Activated T-helper 17 cell treated with anti-CD3 and anti-CD28 coated beads, Interleukin-2, amount 50 U/mL, for 72 hours (primary cell): ENCODE measurements at regions not wholly inside any gene's neighbourhood (a gene's known extent, or its start where the extent isn't known, plus 50 kb on each side); places are given as distances from the start of the nearest gene placed in this dataset.
"Not testable (repeated sequence)": the region's sequence is repeated elsewhere in the genome, so short reads cannot be mapped to it uniquely, and the experiment has no call there.

Experiments
- ATAC-seq: fragments of 150-1000 bp; cut with Tn5 transposase; replicated peaks from 2 replicates; pipeline ENCODE4 v1.10.0; 2021; ENCODE audit warnings: mild to moderate bottlenecking, moderate library complexity
- H3K27ac Mint-ChIP-seq: one replicate; pipeline ENCODE4 v1.8.0; 2022; ENCODE audit warnings: mixed read lengths
- H3K27me3 Mint-ChIP-seq: one replicate; pipeline ENCODE4 v1.8.0; 2022; ENCODE audit warnings: mixed read lengths
- H3K36me3 Mint-ChIP-seq: one replicate; pipeline ENCODE4 v1.8.0; 2022; ENCODE audit warnings: low read depth, mild to moderate bottlenecking, mixed read lengths
- H3K4me1 Mint-ChIP-seq: one replicate; pipeline ENCODE4 v1.8.0; 2022; ENCODE audit warnings: mixed read lengths
- H3K4me3 Mint-ChIP-seq: one replicate; pipeline ENCODE4 v1.8.0; 2022; ENCODE audit warnings: mild to moderate bottlenecking, mixed read lengths
- H3K9me3 Mint-ChIP-seq: one replicate; pipeline ENCODE4 v1.8.0; 2022; ENCODE audit warnings: mixed read lengths

DNA sequence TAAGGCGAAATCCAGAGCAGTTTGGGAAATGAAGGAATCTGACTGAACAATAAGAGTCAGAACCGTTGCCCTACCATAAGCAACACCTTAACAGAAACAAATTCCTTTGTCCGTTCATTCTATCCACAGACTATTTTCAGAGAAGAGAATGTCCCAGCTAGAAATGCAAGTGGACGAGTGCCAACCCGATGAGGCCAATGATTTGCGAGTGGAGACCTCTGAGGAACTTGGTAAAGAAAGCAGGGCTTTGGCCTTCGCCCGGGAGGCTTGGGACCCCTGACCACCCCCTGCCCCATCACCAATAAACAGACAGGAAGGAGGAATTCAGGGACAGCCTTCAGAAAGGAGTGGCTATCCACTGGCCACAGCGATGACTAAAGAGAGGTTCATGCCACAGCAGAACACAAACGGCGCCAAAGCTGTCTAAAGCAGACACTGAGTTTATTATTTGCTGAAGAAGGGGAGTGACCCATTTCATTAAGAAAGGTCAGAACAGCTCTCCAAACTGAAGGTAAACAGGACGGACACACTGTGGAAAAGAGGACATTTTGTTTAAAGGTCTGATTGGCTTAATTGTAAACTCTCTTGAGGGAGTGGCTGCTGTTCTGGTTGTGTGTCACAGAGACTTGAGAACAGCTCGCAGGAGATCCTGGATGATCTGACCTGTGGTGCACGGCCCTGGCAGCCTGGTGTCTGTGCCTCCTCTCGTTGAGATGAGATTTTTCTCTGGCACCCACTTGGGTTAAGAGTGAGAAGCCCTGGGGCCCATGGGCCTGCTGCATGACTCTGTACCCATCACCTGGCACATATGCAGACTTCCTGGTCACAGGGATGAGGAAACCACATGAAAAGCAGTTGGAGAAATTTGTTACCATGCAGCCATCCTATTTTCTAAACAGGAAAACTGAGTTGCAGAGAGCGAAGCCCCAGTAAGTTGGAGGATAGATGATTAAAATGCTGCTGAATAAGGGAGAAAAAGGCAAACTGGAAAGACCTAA is 142.0 kb upstream of the PZP start:
- Mint-ChIP-seq H3K36me3 (no peaks in the 10 kb centered on the region), H3K27ac (no peak overlapping the region), H3K4me1 (peaks cover 5% of the 10 kb centered on the region), H3K4me3 (no peak overlapping the region), H3K27me3 (no peaks in the 10 kb centered on the region), H3K9me3 (peaks cover 8% of the 10 kb centered on the region)
- no peak for ATAC-seq

DNA sequence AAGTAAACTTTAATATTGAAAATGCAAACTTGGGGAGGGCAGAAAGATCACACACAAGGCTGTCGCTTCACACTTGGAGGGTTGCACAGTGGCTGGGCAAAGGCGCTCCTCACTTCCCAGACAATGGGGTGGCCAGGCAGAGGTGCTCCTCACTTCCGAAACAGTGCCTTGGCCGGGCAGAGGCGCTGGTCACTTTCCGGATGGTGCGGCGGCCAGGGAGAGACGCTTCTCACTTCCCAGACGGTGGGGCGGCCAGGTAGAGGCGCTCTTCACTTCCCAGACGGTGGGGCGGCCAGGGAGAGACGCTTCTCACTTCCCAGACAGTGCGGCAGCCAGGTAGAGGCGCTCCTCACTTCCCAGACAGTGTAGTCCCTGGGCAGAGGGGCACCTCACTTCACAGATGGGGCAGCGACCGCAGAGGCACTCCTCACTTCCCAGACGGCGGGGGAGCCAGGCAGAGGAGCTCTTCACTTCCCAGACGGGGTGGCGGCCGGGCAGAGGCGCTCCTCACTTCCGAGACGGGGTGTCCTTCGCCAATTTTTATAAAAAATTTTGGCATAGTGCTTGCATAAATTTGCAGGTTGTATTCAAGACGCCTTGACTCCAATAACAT is 140.8 kb upstream of the PZP start:
- no peak for ATAC-seq
- Mint-ChIP-seq H3K9me3 (peaks cover 3% of the 10 kb centered on the region), H3K4me3 (no peak overlapping the region), H3K36me3 (no peaks in the 10 kb centered on the region), H3K27ac (no peak overlapping the region), H3K4me1 (no peaks in the 10 kb centered on the region), H3K27me3 (no peaks in the 10 kb centered on the region)

DNA sequence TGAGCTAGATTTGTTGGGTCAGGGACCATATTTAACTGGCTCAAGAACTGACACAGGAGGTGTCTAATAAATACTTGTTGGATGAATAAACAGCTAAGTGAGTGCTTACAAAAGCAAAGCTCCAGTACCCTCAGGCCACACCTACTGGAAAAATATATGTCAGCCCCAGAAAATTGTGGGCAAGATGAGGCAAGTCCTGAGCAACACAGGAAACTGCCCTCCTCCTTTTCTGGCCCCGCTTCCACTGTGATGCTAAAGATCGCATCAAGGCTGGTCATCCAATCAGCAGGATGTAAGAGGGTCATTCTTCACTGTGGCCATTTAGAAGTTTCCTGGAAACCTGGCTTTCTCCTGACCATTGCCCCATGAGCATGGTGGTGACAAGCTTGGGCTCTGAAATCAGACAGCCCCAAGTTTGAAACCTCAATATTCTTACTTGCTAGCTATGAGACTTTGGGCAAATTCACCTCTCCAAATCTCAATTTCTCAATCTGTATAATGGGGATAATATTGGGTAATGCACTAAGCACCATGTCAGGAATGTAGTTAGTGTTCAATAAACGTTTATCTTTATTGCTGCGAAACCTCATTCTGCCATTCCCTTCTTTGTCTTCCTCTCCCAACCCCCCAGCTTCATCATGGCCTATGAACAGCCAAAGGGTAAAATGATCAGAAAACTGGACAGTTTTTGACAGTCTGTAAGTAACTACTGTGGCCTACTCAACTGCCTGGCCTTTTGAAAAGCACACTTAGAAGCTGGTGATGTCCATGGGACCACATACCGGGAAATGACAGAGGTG is 139.3 kb upstream of the PZP start:
- Mint-ChIP-seq H3K4me3 (no peak overlapping the region), H3K27me3 (no peaks in the 10 kb centered on the region), H3K36me3 (no peaks in the 10 kb centered on the region), H3K9me3 (peaks cover 3% of the 10 kb centered on the region), H3K27ac (no peak overlapping the region), H3K4me1 (no peaks in the 10 kb centered on the region)
- ATAC-seq: peak; percentile 71

DNA sequence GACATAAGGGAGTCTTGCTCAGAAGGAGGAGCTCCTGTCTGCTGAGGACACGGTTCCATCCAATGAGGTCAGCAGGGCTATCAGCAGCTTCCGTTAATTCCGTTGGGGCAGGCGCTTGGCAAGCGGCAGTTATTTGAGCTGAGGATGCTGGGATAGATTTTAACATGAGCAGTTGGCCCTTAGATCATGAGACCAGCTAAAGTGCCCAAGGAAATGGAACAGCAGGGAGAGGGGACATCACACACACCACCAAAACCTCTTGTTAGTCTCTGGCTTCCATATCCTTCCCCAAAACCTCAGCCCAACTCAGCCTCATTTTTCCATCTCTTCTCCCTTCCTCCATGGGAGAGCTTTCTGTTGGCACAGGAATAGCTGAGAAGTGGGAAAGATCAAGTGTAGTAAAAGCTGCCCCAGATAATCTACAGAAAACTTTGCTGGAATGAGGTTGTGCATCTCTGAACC is 138.7 kb upstream of the PZP start:
- Mint-ChIP-seq H3K27ac (no peak overlapping the region), H3K27me3 (no peaks in the 10 kb centered on the region), H3K4me3 (no peak overlapping the region), H3K36me3 (no peaks in the 10 kb centered on the region), H3K4me1 (no peaks in the 10 kb centered on the region), H3K9me3 (no peaks in the 10 kb centered on the region)
- no peak for ATAC-seq

GRCh38 chr12:9345171-9345570 is 137.0 kb upstream of the PZP start:
- Mint-ChIP-seq H3K9me3 (no peaks in the 10 kb centered on the region), H3K36me3 (no peaks in the 10 kb centered on the region), H3K4me3 (no peak overlapping the region), H3K27me3 (no peaks in the 10 kb centered on the region), H3K4me1 (no peaks in the 10 kb centered on the region), H3K27ac (no peak overlapping the region)
- ATAC-seq: no peak

GRCh38 chr12:9344541-9344940 is 136.3 kb upstream of the PZP start:
- no peaks in the 10 kb centered on the region for H3K9me3 Mint-ChIP-seq

DNA sequence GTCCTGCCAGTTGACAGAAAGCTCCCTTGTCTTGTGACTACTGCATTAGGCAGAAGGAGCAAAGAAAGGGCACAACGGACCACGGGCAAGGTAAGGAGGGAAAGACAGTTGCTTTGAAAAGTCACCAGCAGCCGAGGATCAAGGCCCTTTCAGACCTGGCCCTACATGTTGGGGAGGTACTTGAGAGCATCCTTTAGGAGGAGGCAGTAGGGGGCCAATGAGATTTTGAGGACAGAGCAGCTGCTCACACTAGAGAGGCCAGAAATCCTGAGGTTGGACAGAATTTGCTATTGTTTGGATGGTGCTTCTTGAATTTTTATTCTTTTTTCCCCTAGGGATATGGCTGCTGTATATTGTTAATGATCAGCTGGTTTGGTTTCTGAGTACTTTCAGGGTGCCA is 135.5 kb upstream of the PZP start:
- no peak for ATAC-seq
- H3K36me3 Mint-ChIP-seq: no peaks in the 10 kb centered on the region
- H3K4me3 Mint-ChIP-seq: no peak overlapping the region
- H3K4me1 Mint-ChIP-seq: no peaks in the 10 kb centered on the region
- no peaks in the 10 kb centered on the region for H3K9me3 Mint-ChIP-seq
- H3K27ac Mint-ChIP-seq: no peak overlapping the region
- H3K27me3 Mint-ChIP-seq: no peaks in the 10 kb centered on the region

More at GRCh38 chr12:9344541-9344940, 136.3 kb upstream of the PZP start:
- Mint-ChIP-seq H3K27ac (no peak overlapping the region), H3K27me3 (no peaks in the 10 kb centered on the region), H3K4me3 (no peak overlapping the region), H3K36me3 (no peaks in the 10 kb centered on the region), H3K4me1 (no peaks in the 10 kb centered on the region)
- ATAC-seq: no peak

GRCh38 chr12:9342614-9343353 is 134.6 kb upstream of the PZP start:
- ATAC-seq: no peak
- Mint-ChIP-seq H3K4me1 (no peaks in the 10 kb centered on the region), H3K27ac (no peak overlapping the region)

DNA sequence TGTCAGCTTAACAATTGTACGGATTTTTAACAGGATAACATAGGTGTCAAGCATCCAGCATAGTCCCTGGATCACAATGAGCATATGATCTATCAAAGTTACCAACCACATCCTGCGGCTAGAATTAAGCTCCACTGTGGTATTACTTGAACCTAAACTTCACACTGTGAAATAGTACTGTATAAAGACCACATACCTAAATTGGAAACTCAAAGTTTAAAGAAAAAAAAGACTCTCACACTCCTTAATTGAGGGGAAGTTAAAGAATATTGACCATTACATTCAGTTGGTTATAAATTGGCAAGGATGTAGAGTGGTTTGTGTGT is 133.0 kb upstream of the PZP start:
- Mint-ChIP-seq H3K9me3 (no peaks in the 10 kb centered on the region), H3K36me3 (no peaks in the 10 kb centered on the region), H3K4me1 (no peaks in the 10 kb centered on the region), H3K27ac (no peak overlapping the region), H3K27me3 (no peaks in the 10 kb centered on the region), H3K4me3 (no peak overlapping the region)
- no peak for ATAC-seq

More at GRCh38 chr12:9342614-9343353, 134.6 kb upstream of the PZP start:
- Mint-ChIP-seq H3K27me3 (no peaks in the 10 kb centered on the region), H3K9me3 (no peaks in the 10 kb centered on the region), H3K4me3 (no peak overlapping the region), H3K36me3 (no peaks in the 10 kb centered on the region)

DNA sequence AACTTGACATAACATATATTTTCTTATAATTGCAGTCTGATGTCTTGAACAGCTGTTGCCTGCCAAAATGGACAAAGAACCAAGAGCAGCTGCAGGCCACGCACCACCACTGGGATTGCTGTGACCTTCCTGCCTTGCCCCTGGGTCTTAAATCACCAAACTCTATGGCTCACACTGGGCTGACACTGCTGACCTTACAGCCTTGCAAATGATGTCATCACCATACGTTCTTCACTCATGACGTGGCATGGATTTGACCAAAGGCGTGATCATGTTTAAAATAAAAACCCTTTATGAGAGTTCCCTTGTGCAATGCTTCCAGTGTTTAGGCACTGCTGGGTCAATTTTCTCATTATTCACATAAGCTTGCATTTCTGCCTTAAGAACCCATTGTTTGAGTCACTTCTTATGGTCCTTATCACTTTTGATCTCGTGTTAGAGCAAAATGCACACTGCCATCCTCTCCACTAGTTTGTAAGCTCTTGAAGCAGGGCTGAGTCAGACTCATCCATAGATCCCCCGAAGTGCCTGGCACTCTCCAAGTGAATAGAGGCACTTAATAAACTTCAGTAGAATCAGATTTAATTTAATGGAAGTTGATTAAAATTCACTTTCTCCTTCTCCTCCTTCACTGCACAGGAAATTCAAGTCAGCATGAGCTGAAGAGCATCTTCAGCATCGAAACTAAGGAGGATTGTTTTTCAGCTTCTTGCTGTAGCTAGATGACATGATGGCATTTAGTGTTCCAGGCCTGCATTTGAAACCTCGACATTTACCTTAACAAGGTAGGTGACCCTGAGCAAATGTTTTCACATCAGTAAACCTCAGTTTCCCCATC is 132.4 kb upstream of the PZP start:
- Mint-ChIP-seq H3K4me3 (no peak overlapping the region), H3K4me1 (no peaks in the 10 kb centered on the region), H3K36me3 (no peaks in the 10 kb centered on the region), H3K27ac (no peak overlapping the region), H3K9me3 (no peaks in the 10 kb centered on the region), H3K27me3 (no peaks in the 10 kb centered on the region)
- no peak for ATAC-seq

GRCh38 chr12:9337656-9338055 is 129.5 kb upstream of the PZP start:
- Mint-ChIP-seq H3K27me3 (no peaks in the 10 kb centered on the region), H3K36me3 (no peaks in the 10 kb centered on the region), H3K4me3 (no peak overlapping the region), H3K9me3 (no peaks in the 10 kb centered on the region), H3K4me1 (no peaks in the 10 kb centered on the region), H3K27ac (no peak overlapping the region)
- ATAC-seq: peak; percentile 44

DNA sequence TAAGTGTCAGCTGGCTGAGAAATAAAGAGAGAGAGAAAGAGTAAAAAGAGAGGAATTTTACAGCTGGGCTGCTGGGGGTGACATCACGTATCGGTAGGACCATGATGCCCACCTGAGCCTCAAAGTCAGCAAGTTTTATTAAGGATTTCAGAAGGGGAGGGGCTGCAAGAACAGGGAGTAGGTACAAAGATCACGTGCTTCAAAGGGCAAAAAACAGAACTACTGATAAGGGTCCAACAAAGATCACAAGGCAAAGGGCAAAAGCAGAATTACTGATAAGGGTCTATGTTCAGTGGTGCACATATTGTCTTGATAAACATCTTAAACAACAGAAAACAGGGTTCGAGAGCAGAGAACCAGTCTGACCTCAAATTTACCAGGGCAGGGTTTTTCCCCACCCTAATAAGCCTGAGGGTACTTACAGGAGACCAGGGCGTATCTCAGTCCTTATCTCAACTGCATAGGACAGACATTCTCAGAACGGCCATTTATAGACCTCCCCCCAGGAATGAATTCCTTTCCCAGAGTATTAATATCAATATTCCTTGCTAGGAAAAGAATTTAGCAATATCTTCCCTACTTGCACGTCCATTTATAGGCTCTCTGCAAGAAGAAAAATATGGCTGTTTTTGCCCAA is 128.3 kb upstream of the PZP start:
- H3K27me3 Mint-ChIP-seq, H3K4me1 Mint-ChIP-seq, H3K27ac Mint-ChIP-seq, H3K36me3 Mint-ChIP-seq, ATAC-seq, H3K9me3 Mint-ChIP-seq, H3K4me3 Mint-ChIP-seq: not testable (repeated sequence)

- no peaks in the 10 kb centered on the region for H3K9me3 Mint-ChIP-seq
- H3K36me3 Mint-ChIP-seq: no peaks in the 10 kb centered on the region
- ATAC-seq: no peak
- H3K4me1 Mint-ChIP-seq: peaks cover 6% of the 10 kb centered on the region
- no peak overlapping the region for H3K4me3 Mint-ChIP-seq
- no peaks in the 10 kb centered on the region for H3K27me3 Mint-ChIP-seq
- H3K27ac Mint-ChIP-seq: no peak overlapping the region
These were observed 127.7 kb upstream of the PZP start for GRCh38 chr12:9335867-9336266.
